Sigmoid colon (tissue), 4 donors: ENCODE measurements at regions not wholly inside any gene's neighbourhood (a gene's known extent, or its start where the extent isn't known, plus 50 kb on each side); places are given as distances from the start of the nearest gene placed in this dataset.

Source experiments
- POLR2A ChIP-seq, 2 donors: fragments of 450-650 bp; IDR thresholded peaks; one replicate each; pipeline ENCODE4 v1.6.1; 2016; ENCODE audit warnings: antibody characterized with exemption in 2 of 2, mild to moderate bottlenecking in 2 of 2, moderate library complexity in 2 of 2
- POLR2AphosphoS5 ChIP-seq, 4 donors: sonication (generic); formaldehyde crosslinking; IDR thresholded peaks; one replicate each; pipeline ENCODE4 v1.6.1; 2017; ENCODE audit warnings: antibody characterized with exemption in 4 of 4
- TF ChIP-seq, protein P1 (sequence below), 4 experiments: fragments of 450-650 bp in 3 of 4; fragments of 200-600 bp in 1 of 4; IDR thresholded peaks; one replicate each; pipeline ENCODE4 v1.5.1; 2016 to 2019; ENCODE audit warnings: antibody characterized with exemption in 4 of 4, mild to moderate bottlenecking in 3 of 4, moderate library complexity in 2 of 4

DNA sequence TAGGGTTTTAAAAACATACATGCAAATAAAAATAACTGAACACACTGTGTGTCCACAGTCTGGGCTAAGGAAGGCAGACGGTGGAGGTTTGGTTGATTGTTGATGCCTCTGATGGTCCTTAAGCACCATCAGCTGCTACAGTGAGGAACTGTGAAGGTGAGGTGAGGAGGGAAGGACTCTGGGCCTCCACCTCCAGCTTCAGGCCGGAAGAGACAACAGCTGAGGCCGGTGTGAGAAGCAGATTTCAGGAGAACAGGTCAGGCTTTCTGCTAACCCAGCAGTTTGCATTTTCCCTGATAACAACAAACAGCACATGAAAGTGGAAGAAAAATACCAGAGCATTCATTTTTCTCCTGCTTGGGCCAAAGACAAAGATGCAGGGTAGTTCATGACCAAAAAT is 189.9 kb upstream of the AJAP1 start:
- TF ChIP-seq, protein P1, sequence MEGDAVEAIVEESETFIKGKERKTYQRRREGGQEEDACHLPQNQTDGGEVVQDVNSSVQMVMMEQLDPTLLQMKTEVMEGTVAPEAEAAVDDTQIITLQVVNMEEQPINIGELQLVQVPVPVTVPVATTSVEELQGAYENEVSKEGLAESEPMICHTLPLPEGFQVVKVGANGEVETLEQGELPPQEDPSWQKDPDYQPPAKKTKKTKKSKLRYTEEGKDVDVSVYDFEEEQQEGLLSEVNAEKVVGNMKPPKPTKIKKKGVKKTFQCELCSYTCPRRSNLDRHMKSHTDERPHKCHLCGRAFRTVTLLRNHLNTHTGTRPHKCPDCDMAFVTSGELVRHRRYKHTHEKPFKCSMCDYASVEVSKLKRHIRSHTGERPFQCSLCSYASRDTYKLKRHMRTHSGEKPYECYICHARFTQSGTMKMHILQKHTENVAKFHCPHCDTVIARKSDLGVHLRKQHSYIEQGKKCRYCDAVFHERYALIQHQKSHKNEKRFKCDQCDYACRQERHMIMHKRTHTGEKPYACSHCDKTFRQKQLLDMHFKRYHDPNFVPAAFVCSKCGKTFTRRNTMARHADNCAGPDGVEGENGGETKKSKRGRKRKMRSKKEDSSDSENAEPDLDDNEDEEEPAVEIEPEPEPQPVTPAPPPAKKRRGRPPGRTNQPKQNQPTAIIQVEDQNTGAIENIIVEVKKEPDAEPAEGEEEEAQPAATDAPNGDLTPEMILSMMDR (IDR thresholded peaks at IDR 0.05), result no peak
- TF ChIP-seq POLR2A (IDR thresholded peaks at IDR 0.05) (no peak), POLR2AphosphoS5 (IDR thresholded peaks at IDR 0.05) (no peak)
